ENCODE measurements at regions not wholly inside any gene's neighbourhood (a gene's known extent, or its start where the extent isn't known, plus 50 kb on each side); places are given as distances from the start of the nearest gene placed in this dataset.

DNA sequence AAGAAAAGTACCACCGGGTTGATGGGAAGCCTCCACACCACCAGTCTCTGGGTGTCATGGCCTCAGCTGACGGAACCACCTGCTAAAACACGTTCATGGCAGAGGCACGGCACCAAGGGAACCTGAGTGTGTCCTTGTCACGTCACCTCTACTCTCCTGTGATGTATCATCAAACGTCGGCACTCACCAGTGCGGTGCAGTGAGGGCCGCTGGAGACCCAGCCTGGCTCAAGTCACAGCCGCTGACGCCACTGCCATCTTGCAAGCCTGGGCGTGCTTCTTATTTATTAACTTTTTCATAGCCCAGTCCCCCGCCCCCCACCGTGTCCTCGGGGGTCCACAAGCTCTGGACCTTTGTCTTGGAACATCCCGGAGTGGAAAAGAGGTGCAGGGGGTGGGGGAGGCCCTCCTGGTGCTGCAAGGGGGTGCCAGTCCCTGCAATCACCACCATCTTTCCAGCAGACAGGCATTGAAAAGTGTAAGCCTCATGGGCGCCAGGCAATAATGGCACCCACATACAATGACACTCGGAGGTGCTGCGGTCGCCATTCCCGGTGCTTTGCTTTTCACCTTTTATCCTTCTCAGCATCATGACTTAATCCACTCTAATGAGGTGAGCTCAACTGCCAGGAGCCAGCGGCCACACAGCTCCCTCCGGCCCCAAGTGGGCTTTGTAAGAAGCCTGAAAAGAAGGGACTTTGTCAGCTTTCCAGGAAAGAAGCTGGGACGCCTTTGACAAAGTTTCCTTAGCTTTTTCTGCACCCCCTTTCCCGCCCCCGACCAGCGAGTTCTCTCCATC, 202.3 kb upstream of the IRX1 start:
- no peaks in the 10 kb centered on the region for H3K9me3 Mint-ChIP-seq
- TF ChIP-seq, protein P1, sequence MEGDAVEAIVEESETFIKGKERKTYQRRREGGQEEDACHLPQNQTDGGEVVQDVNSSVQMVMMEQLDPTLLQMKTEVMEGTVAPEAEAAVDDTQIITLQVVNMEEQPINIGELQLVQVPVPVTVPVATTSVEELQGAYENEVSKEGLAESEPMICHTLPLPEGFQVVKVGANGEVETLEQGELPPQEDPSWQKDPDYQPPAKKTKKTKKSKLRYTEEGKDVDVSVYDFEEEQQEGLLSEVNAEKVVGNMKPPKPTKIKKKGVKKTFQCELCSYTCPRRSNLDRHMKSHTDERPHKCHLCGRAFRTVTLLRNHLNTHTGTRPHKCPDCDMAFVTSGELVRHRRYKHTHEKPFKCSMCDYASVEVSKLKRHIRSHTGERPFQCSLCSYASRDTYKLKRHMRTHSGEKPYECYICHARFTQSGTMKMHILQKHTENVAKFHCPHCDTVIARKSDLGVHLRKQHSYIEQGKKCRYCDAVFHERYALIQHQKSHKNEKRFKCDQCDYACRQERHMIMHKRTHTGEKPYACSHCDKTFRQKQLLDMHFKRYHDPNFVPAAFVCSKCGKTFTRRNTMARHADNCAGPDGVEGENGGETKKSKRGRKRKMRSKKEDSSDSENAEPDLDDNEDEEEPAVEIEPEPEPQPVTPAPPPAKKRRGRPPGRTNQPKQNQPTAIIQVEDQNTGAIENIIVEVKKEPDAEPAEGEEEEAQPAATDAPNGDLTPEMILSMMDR (conservative IDR thresholded peaks at IDR 0.05), result no peak
- no peak for DNase-seq (ENCODE audit: low read depth, low spot score)
- H3K4me1 Mint-ChIP-seq, result peaks cover 21% of the 10 kb centered on the region
- H3K4me3 Mint-ChIP-seq, result no peak overlapping the region
- peaks cover 3% of the 10 kb centered on the region for H3K27me3 Mint-ChIP-seq (ENCODE audit: low read depth)
- no peak overlapping the region for H3K27ac Mint-ChIP-seq (ENCODE audit: unreplicated experiment)
- H3K36me3 Mint-ChIP-seq (ENCODE audit: low read depth), result no peaks in the 10 kb centered on the region

DNA sequence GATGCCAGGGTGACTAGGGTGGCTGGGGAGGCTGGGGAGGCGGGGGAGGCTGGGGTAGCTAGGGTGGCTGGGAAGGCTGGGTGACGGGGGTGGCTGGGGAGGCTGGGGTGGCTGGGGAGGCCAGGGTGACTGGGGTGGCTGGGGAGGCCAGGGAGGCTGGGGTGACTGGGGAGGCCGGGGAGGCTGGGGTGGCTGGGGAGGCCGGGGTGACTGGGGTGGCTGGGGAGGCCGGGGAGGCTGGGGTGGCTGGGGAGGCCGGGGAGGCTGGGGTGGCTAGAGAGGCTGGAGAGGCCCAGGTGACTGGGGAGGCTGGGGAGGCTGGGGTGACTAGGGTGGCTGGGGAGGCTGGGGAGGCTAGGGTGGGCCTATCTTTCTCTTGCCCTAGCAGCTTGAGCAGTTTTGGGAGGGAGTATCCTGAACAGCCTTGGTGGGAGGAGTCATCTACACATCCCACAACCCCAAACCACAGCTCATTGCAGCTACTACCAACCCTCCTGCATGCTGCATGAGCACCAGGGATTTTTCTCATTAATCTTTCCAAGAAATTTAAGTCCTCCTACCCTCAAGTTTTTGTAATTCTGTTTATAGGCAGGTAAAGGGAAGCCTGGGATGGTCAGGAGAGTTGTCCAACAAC, 203.2 kb upstream of the IRX1 start:
- Mint-ChIP-seq H3K27me3 (ENCODE audit: low read depth) (peaks cover 3% of the 10 kb centered on the region), H3K27ac (ENCODE audit: unreplicated experiment) (no peak overlapping the region), H3K9me3 (no peaks in the 10 kb centered on the region), H3K4me1 (peaks cover 21% of the 10 kb centered on the region), H3K36me3 (ENCODE audit: low read depth) (no peaks in the 10 kb centered on the region), H3K4me3 (no peak overlapping the region)
- TF ChIP-seq, protein P1 (conservative IDR thresholded peaks at IDR 0.05), result no peak
- no peak for DNase-seq (ENCODE audit: low read depth, low spot score)

DNA sequence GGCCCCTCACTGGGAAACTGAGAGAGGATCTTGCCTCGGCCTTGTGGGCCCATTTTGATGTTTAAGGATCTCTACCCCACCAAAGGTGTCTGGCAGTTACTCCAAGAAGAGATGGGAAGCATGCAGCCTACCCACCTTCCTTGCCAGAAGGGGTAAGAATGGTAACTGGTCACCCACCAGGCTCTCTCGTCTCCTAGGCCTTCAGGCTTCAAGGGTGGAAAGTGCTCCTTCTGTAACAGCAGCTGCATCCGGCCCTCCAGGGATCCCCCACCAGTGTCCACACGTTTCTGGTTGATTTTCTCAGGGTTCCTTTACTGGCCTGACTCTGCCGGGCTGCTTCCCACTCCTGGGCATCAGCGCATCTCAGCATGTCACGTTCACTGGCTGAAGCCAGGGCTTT, 204.4 kb upstream of the IRX1 start:
- no peak overlapping the region for H3K27ac Mint-ChIP-seq (ENCODE audit: unreplicated experiment)
- no peak for DNase-seq (ENCODE audit: low read depth, low spot score)
- no peaks in the 10 kb centered on the region for H3K9me3 Mint-ChIP-seq
- no peak overlapping the region for H3K4me3 Mint-ChIP-seq
- no peaks in the 10 kb centered on the region for H3K36me3 Mint-ChIP-seq (ENCODE audit: low read depth)
- peaks cover 3% of the 10 kb centered on the region for H3K27me3 Mint-ChIP-seq (ENCODE audit: low read depth)
- TF ChIP-seq, protein P1 (conservative IDR thresholded peaks at IDR 0.05), result no peak
- H3K4me1 Mint-ChIP-seq, result peaks cover 21% of the 10 kb centered on the region

DNA sequence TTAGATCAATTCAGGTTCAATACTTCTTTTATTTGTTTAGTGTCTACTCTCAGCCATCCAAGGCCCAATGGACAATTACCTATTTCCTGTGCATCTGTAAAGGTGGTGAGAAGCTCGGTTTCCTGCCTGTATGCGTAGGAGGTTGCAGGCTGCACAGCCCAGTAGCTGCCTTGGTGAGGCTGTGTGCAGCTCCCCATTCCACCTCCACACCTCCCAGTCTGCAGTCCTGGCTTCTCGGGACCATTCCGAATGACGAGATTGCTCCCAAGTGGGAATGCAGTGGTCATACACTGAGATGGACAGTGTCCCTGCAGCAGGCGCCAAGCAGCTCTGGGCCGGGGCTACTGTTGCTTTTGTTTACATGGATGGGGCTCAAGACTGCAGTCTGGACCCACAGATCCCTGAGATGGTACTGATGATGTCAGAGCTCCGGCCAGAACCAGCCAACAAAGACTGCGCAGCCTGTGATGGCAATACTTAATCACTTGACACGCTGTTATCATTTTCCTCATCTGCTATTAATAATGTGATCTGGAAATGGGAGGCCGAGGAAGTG, 206.1 kb upstream of the IRX1 start:
- H3K9me3 Mint-ChIP-seq, result no peaks in the 10 kb centered on the region
- no peaks in the 10 kb centered on the region for H3K36me3 Mint-ChIP-seq (ENCODE audit: low read depth)
- TF ChIP-seq, protein P1 (conservative IDR thresholded peaks at IDR 0.05), result no peak
- H3K27me3 Mint-ChIP-seq (ENCODE audit: low read depth), result peaks cover 3% of the 10 kb centered on the region
- DNase-seq (ENCODE audit: low read depth, low spot score), result no peak
- H3K4me1 Mint-ChIP-seq, result peaks cover 14% of the 10 kb centered on the region
- H3K27ac Mint-ChIP-seq (ENCODE audit: unreplicated experiment), result no peak overlapping the region
- H3K4me3 Mint-ChIP-seq, result no peak overlapping the region

DNA sequence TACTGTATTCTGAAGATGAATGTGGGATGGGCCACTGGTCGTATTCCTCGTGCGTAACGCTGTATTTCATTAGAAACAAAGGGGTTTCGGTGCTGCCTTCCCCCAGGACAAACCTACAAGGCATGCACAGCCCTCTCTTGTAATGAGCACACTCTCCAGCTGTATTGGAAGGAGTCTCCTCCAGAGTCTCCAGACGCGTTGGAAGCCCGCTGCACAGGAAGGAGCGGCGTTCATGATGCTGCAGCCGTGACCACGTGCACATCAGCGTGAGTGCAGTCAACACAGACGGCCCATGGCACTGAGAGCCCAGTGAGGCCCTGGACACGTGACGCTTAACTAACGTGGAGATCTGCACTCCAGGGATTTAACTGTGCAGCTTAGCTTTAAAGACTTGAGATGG, 209.0 kb upstream of the IRX1 start:
- H3K4me1 Mint-ChIP-seq, result peaks cover 5% of the 10 kb centered on the region
- no peak overlapping the region for H3K4me3 Mint-ChIP-seq
- no peaks in the 10 kb centered on the region for H3K9me3 Mint-ChIP-seq
- H3K27ac Mint-ChIP-seq (ENCODE audit: unreplicated experiment), result no peak overlapping the region
- no peak for DNase-seq (ENCODE audit: low read depth, low spot score)
- TF ChIP-seq, protein P1 (conservative IDR thresholded peaks at IDR 0.05), result no peak
- no peaks in the 10 kb centered on the region for H3K27me3 Mint-ChIP-seq (ENCODE audit: low read depth)
- H3K36me3 Mint-ChIP-seq (ENCODE audit: low read depth), result no peaks in the 10 kb centered on the region
